Stimulated activated CD8-positive, alpha-beta memory T cell treated with anti-CD3 and anti-CD28 coated beads, Interleukin-2, amount 100 ng/mL, for 1 hour (primary cell): ENCODE measurements at regions not wholly inside any gene's neighbourhood (a gene's known extent, or its start where the extent isn't known, plus 50 kb on each side); places are given as distances from the start of the nearest gene placed in this dataset.

Source experiments
- DNase-seq, 2 donors: peaks; one replicate each; pipeline ENCODE4 v3.0.0-alpha.2; 2020; ENCODE audit warnings: low read depth in 2 of 2

- DNase-seq, result no peak
These were observed 578.0 kb downstream of the INSC start for GRCh38 chr11:15692739-15693138.

- DNase-seq, result no peak
These were observed 580.5 kb downstream of the INSC start for GRCh38 chr11:15695096-15695721.

GRCh38 chr11:15696069-15696468, 581.3 kb downstream of the INSC start:
- no peak for DNase-seq

- no peak for DNase-seq
These were observed 582.9 kb downstream of the INSC start for GRCh38 chr11:15697437-15698236.

GRCh38 chr11:15698855-15699254, 584.1 kb downstream of the INSC start:
- no peak for DNase-seq

GRCh38 chr11:15699978-15700377, 585.3 kb downstream of the INSC start:
- DNase-seq, result no peak

GRCh38 chr11:15700456-15700855, 585.7 kb downstream of the INSC start:
- no peak for DNase-seq

GRCh38 chr11:15704064-15704463, 589.3 kb downstream of the INSC start:
- DNase-seq, result no peak

GRCh38 chr11:15704556-15704955, 589.8 kb downstream of the INSC start:
- DNase-seq, result no peak

- DNase-seq, result no peak
These were observed 591.2 kb downstream of the INSC start for GRCh38 chr11:15705891-15706290.

- DNase-seq, result no peak
These were observed 592.5 kb downstream of the INSC start for GRCh38 chr11:15707194-15707593.

GRCh38 chr11:15707971-15708370, 593.2 kb downstream of the INSC start:
- DNase-seq, result no peak

GRCh38 chr11:15710580-15711275, 596.0 kb downstream of the INSC start:
- no peak for DNase-seq

- DNase-seq, result no peak
These were observed 596.6 kb downstream of the INSC start for GRCh38 chr11:15711311-15711710.

GRCh38 chr11:15714641-15715399, 600.1 kb downstream of the INSC start:
- no peak for DNase-seq

GRCh38 chr11:15716550-15716949, 601.8 kb downstream of the INSC start:
- no peak for DNase-seq

- no peak for DNase-seq
These were observed 605.7 kb downstream of the INSC start for GRCh38 chr11:15720460-15720859.

GRCh38 chr11:15723966-15724365, 609.2 kb downstream of the INSC start:
- DNase-seq, result no peak

- no peak for DNase-seq
These were observed 609.9 kb downstream of the INSC start for GRCh38 chr11:15724601-15725000.

- DNase-seq, result no peak
These were observed 610.5 kb downstream of the INSC start for GRCh38 chr11:15725246-15725645.

GRCh38 chr11:15726221-15726746, 611.6 kb downstream of the INSC start:
- DNase-seq, result no peak
